ENCODE measurements at regions not wholly inside any gene's neighbourhood (a gene's known extent, or its start where the extent isn't known, plus 50 kb on each side); places are given as distances from the start of the nearest gene placed in this dataset.

- Histone ChIP-seq H3K4me3 (ENCODE audit: low read depth, low read length) (no peak overlapping the region), H3K9me3 (no peaks in the 10 kb centered on the region), H3K36me3 (ENCODE audit: control insufficient read depth, insufficient read depth, low read length) (no peaks in the 10 kb centered on the region), H3K4me1 (no peaks in the 10 kb centered on the region), H3K27me3 (replicated peaks; ENCODE audit: control insufficient read depth, insufficient read depth, low read length) (no peaks in the 10 kb centered on the region)
- H3K9me3 Mint-ChIP-seq (ENCODE audit: unreplicated experiment): peaks cover 22% of the 10 kb centered on the region
- no TSS peak for BruUV-seq (replicated peaks)
- H3K4me3 Mint-ChIP-seq (ENCODE audit: unreplicated experiment): no peak overlapping the region
- H3K4me1 Mint-ChIP-seq (ENCODE audit: low read depth, unreplicated experiment): no peaks in the 10 kb centered on the region
- DNase-seq: no peak
- H3K36me3 Mint-ChIP-seq (ENCODE audit: insufficient read depth, unreplicated experiment): no peaks in the 10 kb centered on the region
- POLR2A ChIA-PET: no interaction called here
- no peak for TF ChIP-seq CTCF (IDR thresholded peaks at IDR 0.05; ENCODE audit: insufficient read depth in 1 of 2, low read depth in 1 of 2, low read length in 1 of 2, severe bottlenecking in 1 of 2, unreplicated experiment in 1 of 2)
- CTCF ChIA-PET: no interaction called here
- intact Hi-C loops (cut with micrococcal nuclease; ENCODE audit: unreplicated experiment): no loop called here
- H3K27ac Mint-ChIP-seq (ENCODE audit: unreplicated experiment): no peak overlapping the region
- H3K27me3 Mint-ChIP-seq (ENCODE audit: insufficient read depth, unreplicated experiment): no peaks in the 10 kb centered on the region
Observed at GRCh38 chr12:91804533-91804932, 341.1 kb downstream of the BTG1 start.

DNA sequence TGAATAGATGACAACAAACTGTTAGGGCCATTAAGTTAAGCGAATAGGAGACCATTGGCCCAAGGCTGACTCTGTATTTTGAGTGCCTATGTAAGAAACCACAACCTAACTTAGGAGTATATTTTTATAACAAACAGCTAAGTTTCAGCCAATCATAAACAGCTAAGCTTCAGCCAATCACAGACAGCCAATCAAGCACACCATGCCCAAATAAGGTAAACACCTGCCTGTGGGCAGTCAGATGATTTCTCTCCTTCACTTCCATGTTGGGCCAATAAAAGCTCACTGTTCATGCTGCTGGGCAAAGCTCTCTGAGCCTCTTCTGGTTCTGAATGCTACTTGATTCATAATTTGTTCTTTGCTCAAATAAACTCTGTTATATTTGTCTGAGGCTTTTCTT is 344.6 kb downstream of the BTG1 start:
- Histone ChIP-seq H3K27me3 (replicated peaks; ENCODE audit: control insufficient read depth, insufficient read depth, low read length) (no peaks in the 10 kb centered on the region), H3K4me3 (ENCODE audit: low read depth, low read length) (no peak overlapping the region), H3K4me1 (no peaks in the 10 kb centered on the region), H3K36me3 (ENCODE audit: control insufficient read depth, insufficient read depth, low read length) (no peaks in the 10 kb centered on the region), H3K9me3 (no peaks in the 10 kb centered on the region)
- no peaks in the 10 kb centered on the region for H3K27me3 Mint-ChIP-seq (ENCODE audit: insufficient read depth, unreplicated experiment)
- ChIA-PET CTCF (no interaction called here), POLR2A (no interaction called here)
- H3K4me1 Mint-ChIP-seq (ENCODE audit: low read depth, unreplicated experiment): no peaks in the 10 kb centered on the region
- peaks cover 16% of the 10 kb centered on the region for H3K9me3 Mint-ChIP-seq (ENCODE audit: unreplicated experiment)
- intact Hi-C loops (cut with micrococcal nuclease; ENCODE audit: unreplicated experiment): no loop called here
- no peak for DNase-seq
- no peak for TF ChIP-seq CTCF (IDR thresholded peaks at IDR 0.05; ENCODE audit: insufficient read depth in 1 of 2, low read depth in 1 of 2, low read length in 1 of 2, severe bottlenecking in 1 of 2, unreplicated experiment in 1 of 2)
- H3K27ac Mint-ChIP-seq (ENCODE audit: unreplicated experiment): no peak overlapping the region
- no peaks in the 10 kb centered on the region for H3K36me3 Mint-ChIP-seq (ENCODE audit: insufficient read depth, unreplicated experiment)
- no TSS peak for BruUV-seq (replicated peaks)
- no peak overlapping the region for H3K4me3 Mint-ChIP-seq (ENCODE audit: unreplicated experiment)

- no peak overlapping the region for H3K27ac Mint-ChIP-seq (ENCODE audit: unreplicated experiment)
- no peaks in the 10 kb centered on the region for H3K9me3 ChIP-seq
- BruUV-seq (replicated peaks): no TSS peak
- no peak overlapping the region for H3K4me3 ChIP-seq (ENCODE audit: low read depth, low read length)
- DNase-seq: no peak
- CTCF ChIA-PET: no interaction called here
- no peak overlapping the region for H3K4me3 Mint-ChIP-seq (ENCODE audit: unreplicated experiment)
- intact Hi-C loops (cut with micrococcal nuclease; ENCODE audit: unreplicated experiment): no loop called here
- H3K27me3 ChIP-seq (replicated peaks; ENCODE audit: control insufficient read depth, insufficient read depth, low read length): no peaks in the 10 kb centered on the region
- no peaks in the 10 kb centered on the region for H3K9me3 Mint-ChIP-seq (ENCODE audit: unreplicated experiment)
- H3K4me1 Mint-ChIP-seq (ENCODE audit: low read depth, unreplicated experiment): no peaks in the 10 kb centered on the region
- H3K36me3 Mint-ChIP-seq (ENCODE audit: insufficient read depth, unreplicated experiment): no peaks in the 10 kb centered on the region
- H3K27me3 Mint-ChIP-seq (ENCODE audit: insufficient read depth, unreplicated experiment): no peaks in the 10 kb centered on the region
- H3K36me3 ChIP-seq (ENCODE audit: control insufficient read depth, insufficient read depth, low read length): no peaks in the 10 kb centered on the region
- POLR2A ChIA-PET: no interaction called here
- TF ChIP-seq CTCF (IDR thresholded peaks at IDR 0.05; ENCODE audit: insufficient read depth in 1 of 2, low read depth in 1 of 2, low read length in 1 of 2, severe bottlenecking in 1 of 2, unreplicated experiment in 1 of 2): no peak
- H3K4me1 ChIP-seq: no peaks in the 10 kb centered on the region
Observed at GRCh38 chr12:91793676-91794075, 352.0 kb downstream of the BTG1 start.
